Fibroblast of mammary gland (primary cell): ENCODE measurements at regions not wholly inside any gene's neighbourhood (a gene's known extent, or its start where the extent isn't known, plus 50 kb on each side); places are given as distances from the start of the nearest gene placed in this dataset.
"Not testable (repeated sequence)": the region's sequence is repeated elsewhere in the genome, so short reads cannot be mapped to it uniquely, and the experiment has no call there.

Experiments used
- DNase-seq: peaks from one replicate; pipeline ENCODE4 v3.0.0-alpha.2; 2010; ENCODE audit warnings: low read depth
- H3K4me3 ChIP-seq: 2 replicates; pipeline ENCODE4 v1.5.1; 2011; ENCODE audit warnings: low read depth, mild to moderate bottlenecking, low read length, moderate library complexity; ENCODE audit not compliant: control insufficient read depth
- TF ChIP-seq, protein P1 (sequence below): conservative IDR thresholded peaks from 2 replicates; pipeline ENCODE4 v1.5.1; 2011; ENCODE audit warnings: low read depth, low read length, inconsistent platforms; ENCODE audit not compliant: control insufficient read depth, insufficient read depth

- no peak for DNase-seq
- TF ChIP-seq, protein P1, sequence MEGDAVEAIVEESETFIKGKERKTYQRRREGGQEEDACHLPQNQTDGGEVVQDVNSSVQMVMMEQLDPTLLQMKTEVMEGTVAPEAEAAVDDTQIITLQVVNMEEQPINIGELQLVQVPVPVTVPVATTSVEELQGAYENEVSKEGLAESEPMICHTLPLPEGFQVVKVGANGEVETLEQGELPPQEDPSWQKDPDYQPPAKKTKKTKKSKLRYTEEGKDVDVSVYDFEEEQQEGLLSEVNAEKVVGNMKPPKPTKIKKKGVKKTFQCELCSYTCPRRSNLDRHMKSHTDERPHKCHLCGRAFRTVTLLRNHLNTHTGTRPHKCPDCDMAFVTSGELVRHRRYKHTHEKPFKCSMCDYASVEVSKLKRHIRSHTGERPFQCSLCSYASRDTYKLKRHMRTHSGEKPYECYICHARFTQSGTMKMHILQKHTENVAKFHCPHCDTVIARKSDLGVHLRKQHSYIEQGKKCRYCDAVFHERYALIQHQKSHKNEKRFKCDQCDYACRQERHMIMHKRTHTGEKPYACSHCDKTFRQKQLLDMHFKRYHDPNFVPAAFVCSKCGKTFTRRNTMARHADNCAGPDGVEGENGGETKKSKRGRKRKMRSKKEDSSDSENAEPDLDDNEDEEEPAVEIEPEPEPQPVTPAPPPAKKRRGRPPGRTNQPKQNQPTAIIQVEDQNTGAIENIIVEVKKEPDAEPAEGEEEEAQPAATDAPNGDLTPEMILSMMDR = no peak
- no peak overlapping the region for H3K4me3 ChIP-seq
Observed at GRCh38 chr6:140718021-140718420, 1343.6 kb upstream of the CITED2 start.

- TF ChIP-seq, protein P1 = no peak
- DNase-seq = no peak
Observed at GRCh38 chr6:140713495-140713894, 1339.0 kb upstream of the CITED2 start.

GRCh38 chr6:140711019-140711613 lies 1336.7 kb upstream of the CITED2 start:
- peak; percentile 11 for DNase-seq
- H3K4me3 ChIP-seq = no peak overlapping the region
- TF ChIP-seq, protein P1 = no peak

More at GRCh38 chr6:140713495-140713894, 1339.0 kb upstream of the CITED2 start:
- H3K4me3 ChIP-seq = no peak overlapping the region

- no peak for DNase-seq
- H3K4me3 ChIP-seq = no peak overlapping the region
- TF ChIP-seq, protein P1 = no peak
Observed at GRCh38 chr6:140708441-140708840, 1334.0 kb upstream of the CITED2 start.

DNA sequence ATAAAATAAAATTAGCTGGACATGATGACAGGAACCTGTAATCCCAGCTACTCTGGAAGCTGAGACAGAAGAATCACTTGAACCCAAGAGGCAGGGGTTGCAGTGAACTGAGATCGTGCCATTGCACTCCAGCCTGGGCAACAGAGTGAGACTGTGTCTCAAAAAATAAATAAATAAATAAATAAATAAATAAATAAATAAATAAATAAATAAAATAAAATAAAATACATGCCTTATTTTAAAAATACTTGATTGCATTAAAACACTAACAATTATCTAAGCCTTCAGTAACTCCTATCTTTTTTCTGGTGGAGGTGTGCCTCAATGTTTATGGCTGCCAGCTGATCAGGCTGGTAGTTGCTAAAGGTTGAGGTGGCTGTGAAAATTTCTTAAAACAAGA lies 1329.6 kb upstream of the CITED2 start:
- H3K4me3 ChIP-seq, DNase-seq: not testable (repeated sequence)

GRCh38 chr6:140697585-140697984 lies 1323.1 kb upstream of the CITED2 start:
- TF ChIP-seq, protein P1 = no peak
- H3K4me3 ChIP-seq = no peak overlapping the region
- no peak for DNase-seq

GRCh38 chr6:140684776-140685550 lies 1310.5 kb upstream of the CITED2 start:
- no peak overlapping the region for H3K4me3 ChIP-seq
- no peak for DNase-seq
- TF ChIP-seq, protein P1 = no peak
